ENCODE measurements at regions not wholly inside any gene's neighbourhood (a gene's known extent, or its start where the extent isn't known, plus 50 kb on each side); places are given as distances from the start of the nearest gene placed in this dataset.

GRCh38 chr2:144280009-144280408 is 239.9 kb downstream of the ZEB2 start:
- DNase-seq = no peak

GRCh38 chr2:144279165-144279564 is 240.8 kb downstream of the ZEB2 start:
- no peak for DNase-seq

- no peak for DNase-seq
These were observed 242.1 kb downstream of the ZEB2 start for GRCh38 chr2:144277622-144278354.

- no peak for DNase-seq
These were observed 244.6 kb downstream of the ZEB2 start for GRCh38 chr2:144275340-144275739.

- DNase-seq = no peak
These were observed 245.8 kb downstream of the ZEB2 start for GRCh38 chr2:144274131-144274530.

- DNase-seq = no peak
These were observed 249.0 kb downstream of the ZEB2 start for GRCh38 chr2:144270951-144271350.

- no peak for DNase-seq
These were observed 251.8 kb downstream of the ZEB2 start for GRCh38 chr2:144268036-144268678.

GRCh38 chr2:144267239-144267638 is 252.7 kb downstream of the ZEB2 start:
- no peak for DNase-seq

- no peak for DNase-seq
These were observed 254.3 kb downstream of the ZEB2 start for GRCh38 chr2:144265654-144266053.

- DNase-seq = no peak
These were observed 258.0 kb downstream of the ZEB2 start for GRCh38 chr2:144261966-144262365.

GRCh38 chr2:144261336-144261735 is 258.6 kb downstream of the ZEB2 start:
- DNase-seq = no peak

GRCh38 chr2:144259332-144259731 is 260.6 kb downstream of the ZEB2 start:
- DNase-seq = no peak

- DNase-seq = no peak
These were observed 261.8 kb downstream of the ZEB2 start for GRCh38 chr2:144258154-144258553.

GRCh38 chr2:144256996-144257707 is 262.8 kb downstream of the ZEB2 start:
- no peak for DNase-seq

GRCh38 chr2:144254342-144255235 is 265.3 kb downstream of the ZEB2 start:
- DNase-seq = no peak

- no peak for DNase-seq
These were observed 266.2 kb downstream of the ZEB2 start for GRCh38 chr2:144253743-144254142.

- no peak for DNase-seq
These were observed 267.2 kb downstream of the ZEB2 start for GRCh38 chr2:144252694-144253093.

GRCh38 chr2:144249035-144249637 is 270.8 kb downstream of the ZEB2 start:
- DNase-seq = no peak

GRCh38 chr2:144248350-144249034 is 271.4 kb downstream of the ZEB2 start:
- DNase-seq = no peak

GRCh38 chr2:144244938-144245337 is 275.0 kb downstream of the ZEB2 start:
- DNase-seq = no peak

- DNase-seq = no peak
These were observed 277.6 kb downstream of the ZEB2 start for GRCh38 chr2:144242311-144242710.

- no peak for DNase-seq
These were observed 278.1 kb downstream of the ZEB2 start for GRCh38 chr2:144241801-144242200.
